ENCODE measurements at regions not wholly inside any gene's neighbourhood (a gene's known extent, or its start where the extent isn't known, plus 50 kb on each side); places are given as distances from the start of the nearest gene placed in this dataset.

- DNase-seq (ENCODE audit: low spot score) (no peak), ATAC-seq (no peak), FAIRE-seq (no peak)
- H3K4me3 ChIP-seq (replicated peaks in 1 of 3; ENCODE audit: insufficient read depth in 1 of 3, low read depth in 2 of 3, low read length in 3 of 3), result no peak overlapping the region
- H3K36me3 ChIP-seq (replicated peaks in 1 of 2; ENCODE audit: control insufficient read depth in 1 of 2, insufficient read depth in 2 of 2, low read length in 2 of 2), result no peaks in the 10 kb centered on the region
- no peaks in the 10 kb centered on the region for H3K4me1 ChIP-seq (ENCODE audit: insufficient read depth, low read length)
- no peak overlapping the region for H3K9ac ChIP-seq (ENCODE audit: insufficient read depth, low read depth, low read length)
- no peaks in the 10 kb centered on the region for H4K20me1 ChIP-seq (ENCODE audit: insufficient read depth, low read length)
- no peaks in the 10 kb centered on the region for H3K79me2 ChIP-seq (ENCODE audit: insufficient read depth, low read length)
- H3K27ac ChIP-seq (ENCODE audit: extremely low read length, insufficient read depth, low read length), result no peak overlapping the region
- H2AFZ ChIP-seq (ENCODE audit: low read length), result no peak overlapping the region
- no TSS peak for BruUV-seq (replicated peaks)
- POLR2A ChIA-PET, result no interaction called here
- CTCF ChIA-PET (ENCODE audit: low intra/inter-chr PET ratio, low total read pairs), result no interaction called here
- no peak overlapping the region for H3K4me2 ChIP-seq (ENCODE audit: low read depth, low read length)
- in situ Hi-C loops (cut with HindIII; ENCODE audit: extremely low pct_ligation_motif_present, low pct_unique_long_range_greater_than_20kb), result no loop called here
- intact Hi-C loops (cut with micrococcal nuclease; ENCODE audit: unreplicated experiment), result no loop called here
- H3K9me3 ChIP-seq (ENCODE audit: low read length), result no peaks in the 10 kb centered on the region
- H3K27me3 ChIP-seq (ENCODE audit: control insufficient read depth in 1 of 2, insufficient read depth in 2 of 2, low read length in 2 of 2), result no peaks in the 10 kb centered on the region
- TF ChIP-seq IKZF1 (IDR thresholded peaks at IDR 0.05) (no peak), SALL2 (CRISPR knock-in tag; IDR thresholded peaks at IDR 0.05) (no peak), KDM2A (CRISPR knock-in tag; IDR thresholded peaks at IDR 0.05; ENCODE audit: borderline replicate concordance, low read depth) (no peak), KDM5B (CRISPR knock-in tag; IDR thresholded peaks at IDR 0.05; ENCODE audit: borderline replicate concordance) (no peak), ZBTB3 (CRISPR knock-in tag; IDR thresholded peaks at IDR 0.05; ENCODE audit: borderline replicate concordance, low read depth) (no peak), NR2F2 (IDR thresholded peaks at IDR 0.05; ENCODE audit: borderline replicate concordance, low read depth) (no peak), ZNF639 (CRISPR knock-in tag; conservative IDR thresholded peaks at IDR 0.05) (no peak), ZNF260 (CRISPR knock-in tag; IDR thresholded peaks at IDR 0.05; ENCODE audit: borderline replicate concordance, low read depth) (no peak), ZHX2 (IDR thresholded peaks at IDR 0.05; ENCODE audit: low read depth) (no peak), ZHX2 (CRISPR knock-in tag; IDR thresholded peaks at IDR 0.05; ENCODE audit: borderline replicate concordance) (no peak), NKX3-1 (CRISPR knock-in tag; IDR thresholded peaks at IDR 0.05) (no peak), SETDB1 (CRISPR knock-in tag; IDR thresholded peaks at IDR 0.05; ENCODE audit: borderline replicate concordance) (no peak), ZNF441 (CRISPR knock-in tag; IDR thresholded peaks at IDR 0.05; ENCODE audit: borderline replicate concordance) (no peak), ZNF615 (CRISPR knock-in tag; IDR thresholded peaks at IDR 0.05; ENCODE audit: borderline replicate concordance) (no peak), PHF8 (CRISPR knock-in tag; IDR thresholded peaks at IDR 0.05) (no peak), ZBTB26 (CRISPR knock-in tag; IDR thresholded peaks at IDR 0.05; ENCODE audit: borderline replicate concordance) (no peak)
- TF ChIP-seq, protein P1, sequence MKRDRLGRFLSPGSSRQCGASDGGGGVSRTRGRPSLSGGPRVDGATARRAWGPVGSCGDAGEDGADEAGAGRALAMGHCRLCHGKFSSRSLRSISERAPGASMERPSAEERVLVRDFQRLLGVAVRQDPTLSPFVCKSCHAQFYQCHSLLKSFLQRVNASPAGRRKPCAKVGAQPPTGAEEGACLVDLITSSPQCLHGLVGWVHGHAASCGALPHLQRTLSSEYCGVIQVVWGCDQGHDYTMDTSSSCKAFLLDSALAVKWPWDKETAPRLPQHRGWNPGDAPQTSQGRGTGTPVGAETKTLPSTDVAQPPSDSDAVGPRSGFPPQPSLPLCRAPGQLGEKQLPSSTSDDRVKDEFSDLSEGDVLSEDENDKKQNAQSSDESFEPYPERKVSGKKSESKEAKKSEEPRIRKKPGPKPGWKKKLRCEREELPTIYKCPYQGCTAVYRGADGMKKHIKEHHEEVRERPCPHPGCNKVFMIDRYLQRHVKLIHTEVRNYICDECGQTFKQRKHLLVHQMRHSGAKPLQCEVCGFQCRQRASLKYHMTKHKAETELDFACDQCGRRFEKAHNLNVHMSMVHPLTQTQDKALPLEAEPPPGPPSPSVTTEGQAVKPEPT (CRISPR knock-in tag; IDR thresholded peaks at IDR 0.05; ENCODE audit: low read depth), result no peak
These were observed 145.4 kb upstream of the GRAMD2B start for GRCh38 chr5:126277762-126278161.

Measured in HepG2 (cell line).